ENCODE measurements at regions not wholly inside any gene's neighbourhood (a gene's known extent, or its start where the extent isn't known, plus 50 kb on each side); places are given as distances from the start of the nearest gene placed in this dataset.

DNA sequence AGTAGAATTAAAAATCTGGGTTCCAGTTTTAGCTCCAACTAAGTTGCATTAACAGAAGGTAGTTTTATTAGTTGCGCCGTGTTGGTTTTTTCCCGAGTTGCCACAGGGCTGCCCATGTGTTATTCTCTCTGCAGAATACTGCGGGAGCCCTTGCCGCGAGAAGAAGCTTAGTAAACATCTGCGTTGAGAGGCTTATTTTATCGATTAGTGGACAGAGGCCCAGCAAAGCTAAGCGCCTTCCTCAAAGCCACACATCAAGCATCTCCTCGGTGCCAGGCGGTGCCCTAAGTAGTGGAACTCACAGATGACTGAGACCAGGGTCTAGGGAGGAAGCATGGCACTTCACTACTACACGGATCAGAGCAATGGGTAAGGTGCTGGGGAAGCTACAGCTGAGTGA is 212.3 kb upstream of the IRX5 start:
- TF ChIP-seq EP300 (IDR thresholded peaks at IDR 0.05) (no peak), POLR2A (IDR thresholded peaks at IDR 0.05) (no peak)
- TF ChIP-seq, protein P1, sequence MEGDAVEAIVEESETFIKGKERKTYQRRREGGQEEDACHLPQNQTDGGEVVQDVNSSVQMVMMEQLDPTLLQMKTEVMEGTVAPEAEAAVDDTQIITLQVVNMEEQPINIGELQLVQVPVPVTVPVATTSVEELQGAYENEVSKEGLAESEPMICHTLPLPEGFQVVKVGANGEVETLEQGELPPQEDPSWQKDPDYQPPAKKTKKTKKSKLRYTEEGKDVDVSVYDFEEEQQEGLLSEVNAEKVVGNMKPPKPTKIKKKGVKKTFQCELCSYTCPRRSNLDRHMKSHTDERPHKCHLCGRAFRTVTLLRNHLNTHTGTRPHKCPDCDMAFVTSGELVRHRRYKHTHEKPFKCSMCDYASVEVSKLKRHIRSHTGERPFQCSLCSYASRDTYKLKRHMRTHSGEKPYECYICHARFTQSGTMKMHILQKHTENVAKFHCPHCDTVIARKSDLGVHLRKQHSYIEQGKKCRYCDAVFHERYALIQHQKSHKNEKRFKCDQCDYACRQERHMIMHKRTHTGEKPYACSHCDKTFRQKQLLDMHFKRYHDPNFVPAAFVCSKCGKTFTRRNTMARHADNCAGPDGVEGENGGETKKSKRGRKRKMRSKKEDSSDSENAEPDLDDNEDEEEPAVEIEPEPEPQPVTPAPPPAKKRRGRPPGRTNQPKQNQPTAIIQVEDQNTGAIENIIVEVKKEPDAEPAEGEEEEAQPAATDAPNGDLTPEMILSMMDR (IDR thresholded peaks at IDR 0.05), result no peak

Data from suprapubic skin (tissue), 3 donors.